GM06990 (cell line): ENCODE measurements at regions not wholly inside any gene's neighbourhood (a gene's known extent, or its start where the extent isn't known, plus 50 kb on each side); places are given as distances from the start of the nearest gene placed in this dataset.

ENCODE experiments used
- DNase-seq: peaks from one replicate; pipeline ENCODE4 v3.0.0-alpha.2; 2011; ENCODE audit not compliant: insufficient read length; ENCODE audit errors: extremely low read depth
- H3K27me3 ChIP-seq: replicated peaks from 2 replicates; pipeline ENCODE4 v1.6.0; 2011; ENCODE audit warnings: low read length; ENCODE audit not compliant: control insufficient read depth, insufficient read depth
- H3K36me3 ChIP-seq: 2 replicates; pipeline ENCODE4 v1.5.1; 2011; ENCODE audit warnings: low read length; ENCODE audit not compliant: control insufficient read depth, insufficient read depth
- H3K4me3 ChIP-seq: replicated peaks from 2 replicates; pipeline ENCODE4 v1.5.1; 2011; ENCODE audit warnings: low read depth, mild to moderate bottlenecking, control low read depth, low read length
- CTCF ChIP-seq: IDR thresholded peaks from 2 replicates; pipeline ENCODE4 v1.5.1; 2011; ENCODE audit warnings: low read length, control low read depth, mild to moderate bottlenecking, inconsistent platforms; ENCODE audit not compliant: insufficient read depth, poor library complexity, severe bottlenecking

- TF ChIP-seq CTCF = peak; percentile 10
- H3K4me3 ChIP-seq = no peak overlapping the region
- DNase-seq = no peak
- no peaks in the 10 kb centered on the region for H3K36me3 ChIP-seq
- no peaks in the 10 kb centered on the region for H3K27me3 ChIP-seq
Measured at GRCh38 chr6:113461153-113461932, 395.8 kb upstream of the MARCKS start.

GRCh38 chr6:113464536-113464935 is 392.6 kb upstream of the MARCKS start:
- Histone ChIP-seq H3K4me3 (no peak overlapping the region), H3K36me3 (no peaks in the 10 kb centered on the region), H3K27me3 (no peaks in the 10 kb centered on the region)
- no peak for DNase-seq
- TF ChIP-seq CTCF = no peak

GRCh38 chr6:113464960-113465359 is 392.2 kb upstream of the MARCKS start:
- no peaks in the 10 kb centered on the region for H3K27me3 ChIP-seq
- DNase-seq = no peak
- TF ChIP-seq CTCF = no peak
- no peak overlapping the region for H3K4me3 ChIP-seq
- H3K36me3 ChIP-seq = no peaks in the 10 kb centered on the region

- no peak overlapping the region for H3K4me3 ChIP-seq
- H3K36me3 ChIP-seq = no peaks in the 10 kb centered on the region
- H3K27me3 ChIP-seq = no peaks in the 10 kb centered on the region
- no peak for TF ChIP-seq CTCF
- no peak for DNase-seq
Measured at GRCh38 chr6:113466526-113466925, 390.6 kb upstream of the MARCKS start.

- no peak for TF ChIP-seq CTCF
- DNase-seq = no peak
- H3K36me3 ChIP-seq = no peaks in the 10 kb centered on the region
- no peaks in the 10 kb centered on the region for H3K27me3 ChIP-seq
- no peak overlapping the region for H3K4me3 ChIP-seq
Measured at GRCh38 chr6:113475392-113475791, 381.8 kb upstream of the MARCKS start.
